ENCODE measurements at regions not wholly inside any gene's neighbourhood (a gene's known extent, or its start where the extent isn't known, plus 50 kb on each side); places are given as distances from the start of the nearest gene placed in this dataset.

- no peak for DNase-seq (ENCODE audit: low spot score, unreplicated experiment)
- Mint-ChIP-seq H3K9me3 (ENCODE audit: low read depth) (no peaks in the 10 kb centered on the region), H3K36me3 (ENCODE audit: insufficient read depth) (no peaks in the 10 kb centered on the region), H3K4me3 (ENCODE audit: low read depth) (no peak overlapping the region), H3K4me1 (ENCODE audit: low read depth) (peaks cover 13% of the 10 kb centered on the region), H3K27me3 (peaks cover 14% of the 10 kb centered on the region), H3K27ac (no peak overlapping the region)
- TF ChIP-seq CTCF (IDR thresholded peaks at IDR 0.05; ENCODE audit: unreplicated experiment) = no peak
Observed at GRCh38 chr22:27419473-27419872, 382.1 kb downstream of the MN1 start.

- Mint-ChIP-seq H3K27me3 (peaks cover 10% of the 10 kb centered on the region), H3K4me1 (ENCODE audit: low read depth) (peaks cover 13% of the 10 kb centered on the region), H3K27ac (no peak overlapping the region), H3K9me3 (ENCODE audit: low read depth) (no peaks in the 10 kb centered on the region), H3K36me3 (ENCODE audit: insufficient read depth) (no peaks in the 10 kb centered on the region), H3K4me3 (ENCODE audit: low read depth) (no peak overlapping the region)
- TF ChIP-seq CTCF (IDR thresholded peaks at IDR 0.05; ENCODE audit: unreplicated experiment) = no peak
- DNase-seq (ENCODE audit: low spot score, unreplicated experiment) = no peak
Observed at GRCh38 chr22:27420195-27420816, 381.2 kb downstream of the MN1 start.

- peaks cover 13% of the 10 kb centered on the region for H3K4me1 Mint-ChIP-seq (ENCODE audit: low read depth)
- H3K4me3 Mint-ChIP-seq (ENCODE audit: low read depth) = no peak overlapping the region
- no peak for DNase-seq (ENCODE audit: low spot score, unreplicated experiment)
- peaks cover 8% of the 10 kb centered on the region for H3K27me3 Mint-ChIP-seq
- no peak for TF ChIP-seq CTCF (IDR thresholded peaks at IDR 0.05; ENCODE audit: unreplicated experiment)
- H3K36me3 Mint-ChIP-seq (ENCODE audit: insufficient read depth) = no peaks in the 10 kb centered on the region
- H3K27ac Mint-ChIP-seq = no peak overlapping the region
- H3K9me3 Mint-ChIP-seq (ENCODE audit: low read depth) = no peaks in the 10 kb centered on the region
Observed at GRCh38 chr22:27420817-27421361, 380.7 kb downstream of the MN1 start.

DNA sequence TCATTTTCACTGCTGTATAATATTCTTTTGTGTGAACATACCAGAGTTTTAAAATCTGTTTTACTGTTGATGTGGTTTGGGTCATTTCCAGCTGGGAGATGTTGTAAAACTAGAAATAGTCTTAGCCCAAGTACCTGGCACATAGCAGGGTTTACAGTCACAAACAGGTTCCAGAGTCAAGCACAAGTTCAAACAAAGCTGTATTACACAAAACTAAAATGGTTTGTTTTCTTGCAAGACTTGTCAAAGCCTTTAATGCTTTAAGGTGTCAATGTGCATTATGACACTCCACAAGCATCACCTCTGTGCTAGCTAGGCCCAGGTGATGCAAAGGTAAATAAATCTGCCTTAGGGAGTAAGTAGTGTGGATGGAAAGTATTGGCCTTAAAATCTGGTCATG is 379.1 kb downstream of the MN1 start:
- TF ChIP-seq CTCF (IDR thresholded peaks at IDR 0.05; ENCODE audit: unreplicated experiment) = no peak
- Mint-ChIP-seq H3K4me3 (ENCODE audit: low read depth) (no peak overlapping the region), H3K27ac (no peak overlapping the region), H3K4me1 (ENCODE audit: low read depth) (peaks cover 2% of the 10 kb centered on the region), H3K36me3 (ENCODE audit: insufficient read depth) (no peaks in the 10 kb centered on the region), H3K9me3 (ENCODE audit: low read depth) (peaks cover under 1% of the 10 kb centered on the region), H3K27me3 (no peaks in the 10 kb centered on the region)
- no peak for DNase-seq (ENCODE audit: low spot score, unreplicated experiment)

DNA sequence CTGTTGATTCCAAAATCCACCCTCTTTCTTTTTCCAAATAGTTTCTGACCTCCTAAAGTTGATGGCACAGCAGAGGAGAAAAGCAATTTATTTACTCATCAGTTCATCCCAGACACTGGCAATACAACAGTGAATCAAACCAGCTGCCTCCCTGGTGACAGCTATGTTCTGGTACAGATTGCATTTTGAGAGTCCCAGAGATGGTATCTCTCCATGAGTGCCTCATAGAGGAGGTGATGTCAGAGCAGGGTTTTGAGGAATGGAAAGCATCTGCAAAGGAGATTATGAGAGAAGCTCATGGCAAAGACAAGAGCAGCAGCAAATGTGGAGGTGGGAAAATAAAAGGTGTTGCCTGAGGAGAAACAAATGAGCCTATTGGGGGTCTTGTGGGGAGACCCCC is 377.2 kb downstream of the MN1 start:
- Mint-ChIP-seq H3K36me3 (ENCODE audit: insufficient read depth) (no peaks in the 10 kb centered on the region), H3K27ac (no peak overlapping the region), H3K4me3 (ENCODE audit: low read depth) (no peak overlapping the region), H3K4me1 (ENCODE audit: low read depth) (peaks cover 1% of the 10 kb centered on the region), H3K27me3 (no peaks in the 10 kb centered on the region), H3K9me3 (ENCODE audit: low read depth) (peaks cover 7% of the 10 kb centered on the region)
- no peak for TF ChIP-seq CTCF (IDR thresholded peaks at IDR 0.05; ENCODE audit: unreplicated experiment)
- DNase-seq (ENCODE audit: low spot score, unreplicated experiment) = no peak

Data from progenitor cell of endocrine pancreas (in vitro differentiated cells).